GM23338 (cell line): ENCODE measurements at regions not wholly inside any gene's neighbourhood (a gene's known extent, or its start where the extent isn't known, plus 50 kb on each side); places are given as distances from the start of the nearest gene placed in this dataset.

Experiments used
- ATAC-seq: fragments of 200-7000 bp; cut with Tn5 transposase; 3 replicates; pipeline ENCODE4 v1.9.1; 2020
- DNase-seq: peaks from one replicate; pipeline ENCODE4 v3.0.0-alpha.2; 2015; ENCODE audit warnings: low spot score
- H2AFZ ChIP-seq: fragments of 200-600 bp; sonication (generic); 2 replicates; pipeline ENCODE4 v1.8.0; 2016; ENCODE audit warnings: antibody characterized with exemption, mild to moderate bottlenecking, moderate library complexity
- H3F3A ChIP-seq: fragments of 200-600 bp; sonication (generic); replicated peaks from 2 replicates; pipeline ENCODE4 v1.8.0; 2017; ENCODE audit warnings: antibody characterized with exemption, mixed run types, low read depth
- H3K27ac ChIP-seq: fragments of 200-600 bp; sonication (generic); 2 replicates; pipeline ENCODE4 v1.6.1; 2016; ENCODE audit warnings: low read depth
- H3K27me3 ChIP-seq: fragments of 200-600 bp; sonication (generic); 2 replicates; pipeline ENCODE4 v1.8.0; 2016; ENCODE audit warnings: mild to moderate bottlenecking, mixed run types, moderate library complexity; ENCODE audit not compliant: insufficient read depth
- H3K36me3 ChIP-seq: fragments of 200-600 bp; sonication (generic); 2 replicates; pipeline ENCODE4 v1.8.0; 2016; ENCODE audit warnings: mild to moderate bottlenecking; ENCODE audit not compliant: insufficient read depth
- H3K4me1 ChIP-seq: fragments of 200-600 bp; sonication (generic); 2 replicates; pipeline ENCODE4 v1.8.0; 2016; ENCODE audit warnings: mild to moderate bottlenecking, moderate library complexity; ENCODE audit not compliant: insufficient read depth
- H3K4me2 ChIP-seq: fragments of 200-600 bp; sonication (generic); 2 replicates; pipeline ENCODE4 v1.7.1; 2017; ENCODE audit warnings: mixed run types
- H3K4me3 ChIP-seq: fragments of 200-600 bp; sonication (generic); 2 replicates; pipeline ENCODE4 v1.6.1; 2016; ENCODE audit warnings: mixed run types
- H3K79me2 ChIP-seq: fragments of 200-600 bp; sonication (generic); replicated peaks from 2 replicates; pipeline ENCODE4 v1.8.0; 2017; ENCODE audit warnings: mild to moderate bottlenecking; ENCODE audit not compliant: insufficient read depth
- H3K9me2 ChIP-seq: fragments of 200-600 bp; sonication (generic); 2 replicates; pipeline ENCODE4 v1.8.0; 2017; ENCODE audit not compliant: insufficient read depth
- H4K20me1 ChIP-seq: fragments of 200-600 bp; sonication (generic); replicated peaks from 2 replicates; pipeline ENCODE4 v1.8.0; 2017; ENCODE audit warnings: mild to moderate bottlenecking; ENCODE audit not compliant: insufficient read depth
- H3K27ac Mint-ChIP-seq: 2 replicates; pipeline ENCODE4 v1.8.0; 2020; ENCODE audit warnings: inconsistent platforms, mild to moderate bottlenecking, moderate library complexity, mixed read lengths
- H3K27me3 Mint-ChIP-seq: 3 replicates; pipeline ENCODE4 v1.8.0; 2022; ENCODE audit warnings: low read depth, mild to moderate bottlenecking, moderate library complexity, mixed read lengths, inconsistent platforms; ENCODE audit not compliant: insufficient read depth, poor library complexity
- H3K36me3 Mint-ChIP-seq: 3 replicates; pipeline ENCODE4 v1.8.0; 2021; ENCODE audit warnings: low read depth, mild to moderate bottlenecking, inconsistent platforms, moderate library complexity, mixed read lengths
- H3K4me1 Mint-ChIP-seq: 3 replicates; pipeline ENCODE4 v1.8.0; 2020; ENCODE audit warnings: mild to moderate bottlenecking, inconsistent platforms, mixed read lengths
- H3K4me3 Mint-ChIP-seq: 3 replicates; pipeline ENCODE4 v1.8.0; 2021; ENCODE audit warnings: moderate library complexity, mild to moderate bottlenecking, inconsistent platforms, mixed read lengths
- H3K9me3 Mint-ChIP-seq: 3 replicates; pipeline ENCODE4 v1.8.0; 2020; ENCODE audit warnings: moderate library complexity, mild to moderate bottlenecking, inconsistent platforms, mixed read lengths
- CREB1 ChIP-seq: fragments of 250-450 bp; sonication (Bioruptor Pico); IDR thresholded peaks from 2 replicates; pipeline ENCODE4 v1.5.0; 2020; ENCODE audit warnings: low read depth, mild to moderate bottlenecking, moderate library complexity
- EZH2 ChIP-seq: fragments of 200-600 bp; sonication (generic); IDR thresholded peaks from one replicate; pipeline ENCODE4 v1.8.0; 2017; ENCODE audit warnings: antibody characterized with exemption, mild to moderate bottlenecking, low read depth; ENCODE audit not compliant: unreplicated experiment
- EZH2phosphoT487 ChIP-seq: fragments of 200-600 bp; sonication (generic); IDR thresholded peaks from one replicate; pipeline ENCODE4 v1.8.1; 2018; ENCODE audit warnings: antibody characterized with exemption; ENCODE audit not compliant: unreplicated experiment
- JUNB ChIP-seq: IDR thresholded peaks from one replicate; pipeline ENCODE4 v1.6.1; 2016; ENCODE audit warnings: antibody characterized with exemption; ENCODE audit not compliant: unreplicated experiment
- NANOG ChIP-seq: IDR thresholded peaks from 2 replicates; pipeline ENCODE4 v1.6.1; 2016; ENCODE audit warnings: antibody characterized with exemption, borderline replicate concordance
- POLR2AphosphoS5 ChIP-seq: IDR thresholded peaks from 2 replicates; pipeline ENCODE4 v1.6.1; 2016; ENCODE audit warnings: antibody characterized with exemption, low read depth
- STAT1 ChIP-seq: IDR thresholded peaks from one replicate; pipeline ENCODE4 v1.6.1; 2016; ENCODE audit warnings: antibody characterized with exemption; ENCODE audit not compliant: unreplicated experiment
- ZNF114 ChIP-seq: fragments of 250-450 bp; sonication (Bioruptor Pico); IDR thresholded peaks from 2 replicates; pipeline ENCODE4 v1.5.0; 2020; ENCODE audit warnings: mild to moderate bottlenecking, moderate library complexity
- ZNF331 ChIP-seq: fragments of 250-450 bp; sonication (Bioruptor Pico); IDR thresholded peaks from 2 replicates; pipeline ENCODE4 v1.5.0; 2020; ENCODE audit warnings: low read depth, mild to moderate bottlenecking, moderate library complexity
- TF ChIP-seq, protein P1 (sequence below): IDR thresholded peaks from one replicate; pipeline ENCODE4 v1.6.1; 2018; ENCODE audit warnings: antibody characterized with exemption; ENCODE audit not compliant: unreplicated experiment
- TF ChIP-seq, protein P2 (sequence below): fragments of 250-450 bp; sonication (Bioruptor Pico); IDR thresholded peaks from 2 replicates; pipeline ENCODE4 v1.5.0; 2020; ENCODE audit warnings: mild to moderate bottlenecking, moderate library complexity
- TF ChIP-seq, protein P3 (sequence below): IDR thresholded peaks from 2 replicates; pipeline ENCODE4 v1.6.1; 2016; ENCODE audit warnings: antibody characterized with exemption
- TF ChIP-seq, protein P4 (sequence below), 2 experiments: fragments of 200-600 bp in 1 of 2; sonication (generic) in 1 of 2; conservative IDR thresholded peaks; 2 replicates each; pipeline versions ENCODE4 v1.5.1 to v1.6.1; 2016 to 2017; ENCODE audit warnings: antibody characterized with exemption in 2 of 2, low read depth in 2 of 2, mild to moderate bottlenecking in 2 of 2, moderate library complexity in 1 of 2

DNA sequence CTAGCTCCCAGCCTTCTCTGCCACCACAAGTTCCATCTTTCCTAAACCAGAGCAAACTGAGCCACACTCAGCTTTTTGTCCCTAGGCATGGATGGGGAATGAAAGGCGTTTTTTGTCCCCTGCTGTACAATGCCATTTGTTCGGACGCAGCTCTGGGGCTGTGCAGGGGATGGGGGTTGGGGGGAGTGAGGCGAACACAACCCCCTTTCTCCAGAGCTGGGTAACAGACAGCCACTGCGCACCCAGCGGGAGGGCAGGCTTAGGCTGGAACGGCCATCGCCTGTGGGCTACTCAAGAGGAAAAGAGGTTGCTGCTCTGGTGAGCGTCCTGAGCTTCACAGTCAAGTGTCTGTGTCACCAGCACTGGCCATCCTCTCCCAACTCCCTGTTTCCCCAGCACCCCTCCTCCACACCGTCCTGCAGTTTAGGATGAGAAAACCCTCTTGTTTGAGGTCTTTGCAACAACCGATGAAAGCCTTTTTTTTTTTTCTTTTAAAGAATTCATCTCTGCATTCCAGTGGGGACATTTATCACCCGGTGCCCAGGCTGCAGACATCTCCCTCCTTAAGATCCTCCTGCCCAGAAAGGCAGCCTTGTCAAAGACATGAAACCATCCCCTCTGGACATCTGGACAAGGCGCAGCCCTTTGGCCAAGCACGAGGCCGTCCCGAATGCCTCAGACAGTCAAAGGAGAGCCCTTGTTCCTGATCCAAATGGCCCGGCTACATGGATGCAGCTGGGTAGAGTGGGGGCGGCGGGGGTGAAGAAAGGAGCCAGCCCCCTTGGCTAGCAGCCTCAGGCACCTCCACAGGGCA lies 419.6 kb downstream of the BCOR start:
- Histone ChIP-seq H3K4me1 (no peaks in the 10 kb centered on the region), H3K27ac (no peak overlapping the region), H4K20me1 (no peaks in the 10 kb centered on the region), H3K79me2 (no peaks in the 10 kb centered on the region), H2AFZ (no peak overlapping the region), H3F3A (no peaks in the 10 kb centered on the region), H3K4me2 (no peak overlapping the region), H3K27me3 (no peaks in the 10 kb centered on the region), H3K9me2 (no peaks in the 10 kb centered on the region), H3K4me3 (no peak overlapping the region), H3K36me3 (no peaks in the 10 kb centered on the region)
- Mint-ChIP-seq H3K27me3 (peaks cover 9% of the 10 kb centered on the region), H3K36me3 (peaks cover 3% of the 10 kb centered on the region; the same call in 2 of the 3 replicates), H3K4me3 (no peak overlapping the region), H3K9me3 (peaks cover 5% of the 10 kb centered on the region), H3K4me1 (peaks cover 7% of the 10 kb centered on the region; the same call in 1 of the 3 replicates), H3K27ac (no peak overlapping the region)
- DNase-seq = no peak
- no peak for ATAC-seq
- TF ChIP-seq STAT1 (no peak), NANOG (no peak), ZNF331 (CRISPR knock-in tag) (no peak), JUNB (no peak), EZH2phosphoT487 (no peak), POLR2AphosphoS5 (no peak), ZNF114 (CRISPR knock-in tag) (no peak), EZH2 (no peak), CREB1 (CRISPR knock-in tag) (no peak)
- TF ChIP-seq, protein P1, sequence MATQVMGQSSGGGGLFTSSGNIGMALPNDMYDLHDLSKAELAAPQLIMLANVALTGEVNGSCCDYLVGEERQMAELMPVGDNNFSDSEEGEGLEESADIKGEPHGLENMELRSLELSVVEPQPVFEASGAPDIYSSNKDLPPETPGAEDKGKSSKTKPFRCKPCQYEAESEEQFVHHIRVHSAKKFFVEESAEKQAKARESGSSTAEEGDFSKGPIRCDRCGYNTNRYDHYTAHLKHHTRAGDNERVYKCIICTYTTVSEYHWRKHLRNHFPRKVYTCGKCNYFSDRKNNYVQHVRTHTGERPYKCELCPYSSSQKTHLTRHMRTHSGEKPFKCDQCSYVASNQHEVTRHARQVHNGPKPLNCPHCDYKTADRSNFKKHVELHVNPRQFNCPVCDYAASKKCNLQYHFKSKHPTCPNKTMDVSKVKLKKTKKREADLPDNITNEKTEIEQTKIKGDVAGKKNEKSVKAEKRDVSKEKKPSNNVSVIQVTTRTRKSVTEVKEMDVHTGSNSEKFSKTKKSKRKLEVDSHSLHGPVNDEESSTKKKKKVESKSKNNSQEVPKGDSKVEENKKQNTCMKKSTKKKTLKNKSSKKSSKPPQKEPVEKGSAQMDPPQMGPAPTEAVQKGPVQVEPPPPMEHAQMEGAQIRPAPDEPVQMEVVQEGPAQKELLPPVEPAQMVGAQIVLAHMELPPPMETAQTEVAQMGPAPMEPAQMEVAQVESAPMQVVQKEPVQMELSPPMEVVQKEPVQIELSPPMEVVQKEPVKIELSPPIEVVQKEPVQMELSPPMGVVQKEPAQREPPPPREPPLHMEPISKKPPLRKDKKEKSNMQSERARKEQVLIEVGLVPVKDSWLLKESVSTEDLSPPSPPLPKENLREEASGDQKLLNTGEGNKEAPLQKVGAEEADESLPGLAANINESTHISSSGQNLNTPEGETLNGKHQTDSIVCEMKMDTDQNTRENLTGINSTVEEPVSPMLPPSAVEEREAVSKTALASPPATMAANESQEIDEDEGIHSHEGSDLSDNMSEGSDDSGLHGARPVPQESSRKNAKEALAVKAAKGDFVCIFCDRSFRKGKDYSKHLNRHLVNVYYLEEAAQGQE = no peak
- TF ChIP-seq, protein P2, sequence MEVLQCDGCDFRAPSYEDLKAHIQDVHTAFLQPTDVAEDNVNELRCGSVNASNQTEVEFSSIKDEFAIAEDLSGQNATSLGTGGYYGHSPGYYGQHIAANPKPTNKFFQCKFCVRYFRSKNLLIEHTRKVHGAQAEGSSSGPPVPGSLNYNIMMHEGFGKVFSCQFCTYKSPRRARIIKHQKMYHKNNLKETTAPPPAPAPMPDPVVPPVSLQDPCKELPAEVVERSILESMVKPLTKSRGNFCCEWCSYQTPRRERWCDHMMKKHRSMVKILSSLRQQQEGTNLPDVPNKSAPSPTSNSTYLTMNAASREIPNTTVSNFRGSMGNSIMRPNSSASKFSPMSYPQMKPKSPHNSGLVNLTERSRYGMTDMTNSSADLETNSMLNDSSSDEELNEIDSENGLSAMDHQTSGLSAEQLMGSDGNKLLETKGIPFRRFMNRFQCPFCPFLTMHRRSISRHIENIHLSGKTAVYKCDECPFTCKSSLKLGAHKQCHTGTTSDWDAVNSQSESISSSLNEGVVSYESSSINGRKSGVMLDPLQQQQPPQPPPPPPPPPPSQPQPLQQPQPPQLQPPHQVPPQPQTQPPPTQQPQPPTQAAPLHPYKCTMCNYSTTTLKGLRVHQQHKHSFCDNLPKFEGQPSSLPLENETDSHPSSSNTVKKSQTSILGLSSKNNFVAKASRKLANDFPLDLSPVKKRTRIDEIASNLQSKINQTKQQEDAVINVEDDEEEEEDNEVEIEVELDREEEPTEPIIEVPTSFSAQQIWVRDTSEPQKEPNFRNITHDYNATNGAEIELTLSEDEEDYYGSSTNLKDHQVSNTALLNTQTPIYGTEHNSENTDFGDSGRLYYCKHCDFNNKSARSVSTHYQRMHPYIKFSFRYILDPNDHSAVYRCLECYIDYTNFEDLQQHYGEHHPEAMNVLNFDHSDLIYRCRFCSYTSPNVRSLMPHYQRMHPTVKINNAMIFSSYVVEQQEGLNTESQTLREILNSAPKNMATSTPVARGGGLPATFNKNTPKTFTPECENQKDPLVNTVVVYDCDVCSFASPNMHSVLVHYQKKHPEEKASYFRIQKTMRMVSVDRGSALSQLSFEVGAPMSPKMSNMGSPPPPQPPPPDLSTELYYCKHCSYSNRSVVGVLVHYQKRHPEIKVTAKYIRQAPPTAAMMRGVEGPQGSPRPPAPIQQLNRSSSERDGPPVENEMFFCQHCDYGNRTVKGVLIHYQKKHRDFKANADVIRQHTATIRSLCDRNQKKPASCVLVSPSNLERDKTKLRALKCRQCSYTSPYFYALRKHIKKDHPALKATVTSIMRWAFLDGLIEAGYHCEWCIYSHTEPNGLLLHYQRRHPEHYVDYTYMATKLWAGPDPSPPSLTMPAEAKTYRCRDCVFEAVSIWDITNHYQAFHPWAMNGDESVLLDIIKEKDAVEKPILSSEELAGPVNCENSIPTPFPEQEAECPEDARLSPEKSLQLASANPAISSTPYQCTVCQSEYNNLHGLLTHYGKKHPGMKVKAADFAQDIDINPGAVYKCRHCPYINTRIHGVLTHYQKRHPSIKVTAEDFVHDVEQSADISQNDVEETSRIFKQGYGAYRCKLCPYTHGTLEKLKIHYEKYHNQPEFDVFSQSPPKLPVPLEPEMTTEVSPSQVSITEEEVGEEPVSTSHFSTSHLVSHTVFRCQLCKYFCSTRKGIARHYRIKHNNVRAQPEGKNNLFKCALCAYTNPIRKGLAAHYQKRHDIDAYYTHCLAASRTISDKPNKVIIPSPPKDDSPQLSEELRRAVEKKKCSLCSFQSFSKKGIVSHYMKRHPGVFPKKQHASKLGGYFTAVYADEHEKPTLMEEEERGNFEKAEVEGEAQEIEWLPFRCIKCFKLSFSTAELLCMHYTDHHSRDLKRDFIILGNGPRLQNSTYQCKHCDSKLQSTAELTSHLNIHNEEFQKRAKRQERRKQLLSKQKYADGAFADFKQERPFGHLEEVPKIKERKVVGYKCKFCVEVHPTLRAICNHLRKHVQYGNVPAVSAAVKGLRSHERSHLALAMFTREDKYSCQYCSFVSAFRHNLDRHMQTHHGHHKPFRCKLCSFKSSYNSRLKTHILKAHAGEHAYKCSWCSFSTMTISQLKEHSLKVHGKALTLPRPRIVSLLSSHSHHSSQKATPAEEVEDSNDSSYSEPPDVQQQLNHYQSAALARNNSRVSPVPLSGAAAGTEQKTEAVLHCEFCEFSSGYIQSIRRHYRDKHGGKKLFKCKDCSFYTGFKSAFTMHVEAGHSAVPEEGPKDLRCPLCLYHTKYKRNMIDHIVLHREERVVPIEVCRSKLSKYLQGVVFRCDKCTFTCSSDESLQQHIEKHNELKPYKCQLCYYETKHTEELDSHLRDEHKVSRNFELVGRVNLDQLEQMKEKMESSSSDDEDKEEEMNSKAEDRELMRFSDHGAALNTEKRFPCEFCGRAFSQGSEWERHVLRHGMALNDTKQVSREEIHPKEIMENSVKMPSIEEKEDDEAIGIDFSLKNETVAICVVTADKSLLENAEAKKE = no peak
- TF ChIP-seq, protein P3, sequence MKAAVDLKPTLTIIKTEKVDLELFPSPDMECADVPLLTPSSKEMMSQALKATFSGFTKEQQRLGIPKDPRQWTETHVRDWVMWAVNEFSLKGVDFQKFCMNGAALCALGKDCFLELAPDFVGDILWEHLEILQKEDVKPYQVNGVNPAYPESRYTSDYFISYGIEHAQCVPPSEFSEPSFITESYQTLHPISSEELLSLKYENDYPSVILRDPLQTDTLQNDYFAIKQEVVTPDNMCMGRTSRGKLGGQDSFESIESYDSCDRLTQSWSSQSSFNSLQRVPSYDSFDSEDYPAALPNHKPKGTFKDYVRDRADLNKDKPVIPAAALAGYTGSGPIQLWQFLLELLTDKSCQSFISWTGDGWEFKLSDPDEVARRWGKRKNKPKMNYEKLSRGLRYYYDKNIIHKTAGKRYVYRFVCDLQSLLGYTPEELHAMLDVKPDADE = no peak
- TF ChIP-seq, protein P4, sequence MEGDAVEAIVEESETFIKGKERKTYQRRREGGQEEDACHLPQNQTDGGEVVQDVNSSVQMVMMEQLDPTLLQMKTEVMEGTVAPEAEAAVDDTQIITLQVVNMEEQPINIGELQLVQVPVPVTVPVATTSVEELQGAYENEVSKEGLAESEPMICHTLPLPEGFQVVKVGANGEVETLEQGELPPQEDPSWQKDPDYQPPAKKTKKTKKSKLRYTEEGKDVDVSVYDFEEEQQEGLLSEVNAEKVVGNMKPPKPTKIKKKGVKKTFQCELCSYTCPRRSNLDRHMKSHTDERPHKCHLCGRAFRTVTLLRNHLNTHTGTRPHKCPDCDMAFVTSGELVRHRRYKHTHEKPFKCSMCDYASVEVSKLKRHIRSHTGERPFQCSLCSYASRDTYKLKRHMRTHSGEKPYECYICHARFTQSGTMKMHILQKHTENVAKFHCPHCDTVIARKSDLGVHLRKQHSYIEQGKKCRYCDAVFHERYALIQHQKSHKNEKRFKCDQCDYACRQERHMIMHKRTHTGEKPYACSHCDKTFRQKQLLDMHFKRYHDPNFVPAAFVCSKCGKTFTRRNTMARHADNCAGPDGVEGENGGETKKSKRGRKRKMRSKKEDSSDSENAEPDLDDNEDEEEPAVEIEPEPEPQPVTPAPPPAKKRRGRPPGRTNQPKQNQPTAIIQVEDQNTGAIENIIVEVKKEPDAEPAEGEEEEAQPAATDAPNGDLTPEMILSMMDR (conservative IDR thresholded peaks at IDR 0.05; ENCODE audit: low read depth in 2 of 2) = no peak
